ENCODE measurements at regions not wholly inside any gene's neighbourhood (a gene's known extent, or its start where the extent isn't known, plus 50 kb on each side); places are given as distances from the start of the nearest gene placed in this dataset.

DNA sequence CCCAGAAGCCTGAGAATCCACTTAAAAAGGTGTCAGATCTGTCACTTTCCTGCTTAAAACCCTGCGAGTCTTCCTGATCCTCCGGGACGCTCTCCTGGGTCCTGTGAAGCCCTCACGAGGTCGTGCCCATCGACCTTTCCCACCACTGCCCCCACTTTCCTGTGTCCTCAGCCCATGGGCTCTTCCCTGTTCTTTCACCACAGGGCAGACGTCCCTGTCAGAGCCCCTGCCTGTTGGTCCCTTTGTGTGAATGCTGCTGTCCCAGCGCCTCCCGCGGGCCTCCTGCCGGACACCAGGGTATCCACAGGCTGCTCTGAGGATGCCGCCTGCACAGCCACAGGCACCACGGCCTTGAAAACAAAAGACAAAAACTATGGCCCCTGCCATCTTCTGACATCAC is 125.6 kb downstream of the TMEM18 start:
- TF ChIP-seq POLR2AphosphoS5 (IDR thresholded peaks at IDR 0.05) (no peak), POLR2A (IDR thresholded peaks at IDR 0.05) (no peak), EP300 (IDR thresholded peaks at IDR 0.05) (no peak)
- TF ChIP-seq, protein P1, sequence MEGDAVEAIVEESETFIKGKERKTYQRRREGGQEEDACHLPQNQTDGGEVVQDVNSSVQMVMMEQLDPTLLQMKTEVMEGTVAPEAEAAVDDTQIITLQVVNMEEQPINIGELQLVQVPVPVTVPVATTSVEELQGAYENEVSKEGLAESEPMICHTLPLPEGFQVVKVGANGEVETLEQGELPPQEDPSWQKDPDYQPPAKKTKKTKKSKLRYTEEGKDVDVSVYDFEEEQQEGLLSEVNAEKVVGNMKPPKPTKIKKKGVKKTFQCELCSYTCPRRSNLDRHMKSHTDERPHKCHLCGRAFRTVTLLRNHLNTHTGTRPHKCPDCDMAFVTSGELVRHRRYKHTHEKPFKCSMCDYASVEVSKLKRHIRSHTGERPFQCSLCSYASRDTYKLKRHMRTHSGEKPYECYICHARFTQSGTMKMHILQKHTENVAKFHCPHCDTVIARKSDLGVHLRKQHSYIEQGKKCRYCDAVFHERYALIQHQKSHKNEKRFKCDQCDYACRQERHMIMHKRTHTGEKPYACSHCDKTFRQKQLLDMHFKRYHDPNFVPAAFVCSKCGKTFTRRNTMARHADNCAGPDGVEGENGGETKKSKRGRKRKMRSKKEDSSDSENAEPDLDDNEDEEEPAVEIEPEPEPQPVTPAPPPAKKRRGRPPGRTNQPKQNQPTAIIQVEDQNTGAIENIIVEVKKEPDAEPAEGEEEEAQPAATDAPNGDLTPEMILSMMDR (IDR thresholded peaks at IDR 0.05): no peak
- 81 to 82% methylated on average over 13 of the region's 13 CpGs for WGBS, 2 donors

DNA sequence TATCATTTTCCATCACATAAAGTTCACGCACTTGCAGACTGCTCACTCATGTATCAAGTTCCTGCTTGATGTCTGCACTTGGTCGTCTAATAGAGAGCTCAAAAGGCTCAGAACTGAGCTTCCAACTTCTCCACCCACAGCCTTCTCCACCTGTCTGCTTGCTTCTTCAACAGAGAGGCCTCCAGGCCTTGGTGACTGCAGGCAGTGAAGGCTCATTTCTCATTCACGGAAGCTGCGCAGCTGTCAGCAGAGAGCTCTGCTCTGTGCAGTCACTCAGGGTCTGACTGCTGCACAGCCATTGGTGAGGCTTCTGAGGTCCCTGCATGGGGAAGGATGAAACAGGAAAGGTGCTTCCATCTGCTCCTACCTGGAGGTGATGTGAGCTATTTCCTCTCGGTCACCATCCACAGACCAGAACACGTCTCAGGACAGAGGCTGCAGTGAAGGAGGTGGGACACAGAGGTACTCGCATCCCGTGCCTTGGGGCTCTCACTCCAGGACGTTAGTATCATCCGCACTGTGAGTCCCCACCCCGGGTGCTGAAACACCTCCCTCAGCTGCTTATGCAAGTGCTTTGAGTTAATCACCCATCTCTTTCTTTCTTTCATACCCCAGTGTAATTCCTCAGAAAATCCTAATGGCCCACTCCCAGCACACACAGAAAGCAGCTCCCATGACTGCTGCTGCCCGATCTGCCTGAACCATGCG is 126.2 kb downstream of the TMEM18 start:
- Histone ChIP-seq H3K4me3 (no peak overlapping the region), H3K36me3 (no peaks in the 10 kb centered on the region), H3K27ac (no peak overlapping the region), H3K9me3 (no peaks in the 10 kb centered on the region), H3K27me3 (no peaks in the 10 kb centered on the region), H3K4me1 (no peaks in the 10 kb centered on the region)
- no peak for DNase-seq
- intact Hi-C loops (cut with DNase I): no loop called here
- WGBS, 2 donors: 82 to 87% methylated on average over 13 of the region's 13 CpGs
- TF ChIP-seq POLR2A (IDR thresholded peaks at IDR 0.05) (no peak), EP300 (IDR thresholded peaks at IDR 0.05) (no peak), POLR2AphosphoS5 (IDR thresholded peaks at IDR 0.05) (no peak)
- TF ChIP-seq, protein P1 (IDR thresholded peaks at IDR 0.05): no peak

More for the DNA sequence above, 125.6 kb downstream of the TMEM18 start:
- no peak overlapping the region for H3K4me3 ChIP-seq
- no peaks in the 10 kb centered on the region for H3K4me1 ChIP-seq
- no peak overlapping the region for H3K27ac ChIP-seq
- no peaks in the 10 kb centered on the region for H3K27me3 ChIP-seq
- H3K36me3 ChIP-seq: no peaks in the 10 kb centered on the region
- no peaks in the 10 kb centered on the region for H3K9me3 ChIP-seq
- intact Hi-C loops (cut with DNase I): no loop called here
- DNase-seq: no peak

DNA sequence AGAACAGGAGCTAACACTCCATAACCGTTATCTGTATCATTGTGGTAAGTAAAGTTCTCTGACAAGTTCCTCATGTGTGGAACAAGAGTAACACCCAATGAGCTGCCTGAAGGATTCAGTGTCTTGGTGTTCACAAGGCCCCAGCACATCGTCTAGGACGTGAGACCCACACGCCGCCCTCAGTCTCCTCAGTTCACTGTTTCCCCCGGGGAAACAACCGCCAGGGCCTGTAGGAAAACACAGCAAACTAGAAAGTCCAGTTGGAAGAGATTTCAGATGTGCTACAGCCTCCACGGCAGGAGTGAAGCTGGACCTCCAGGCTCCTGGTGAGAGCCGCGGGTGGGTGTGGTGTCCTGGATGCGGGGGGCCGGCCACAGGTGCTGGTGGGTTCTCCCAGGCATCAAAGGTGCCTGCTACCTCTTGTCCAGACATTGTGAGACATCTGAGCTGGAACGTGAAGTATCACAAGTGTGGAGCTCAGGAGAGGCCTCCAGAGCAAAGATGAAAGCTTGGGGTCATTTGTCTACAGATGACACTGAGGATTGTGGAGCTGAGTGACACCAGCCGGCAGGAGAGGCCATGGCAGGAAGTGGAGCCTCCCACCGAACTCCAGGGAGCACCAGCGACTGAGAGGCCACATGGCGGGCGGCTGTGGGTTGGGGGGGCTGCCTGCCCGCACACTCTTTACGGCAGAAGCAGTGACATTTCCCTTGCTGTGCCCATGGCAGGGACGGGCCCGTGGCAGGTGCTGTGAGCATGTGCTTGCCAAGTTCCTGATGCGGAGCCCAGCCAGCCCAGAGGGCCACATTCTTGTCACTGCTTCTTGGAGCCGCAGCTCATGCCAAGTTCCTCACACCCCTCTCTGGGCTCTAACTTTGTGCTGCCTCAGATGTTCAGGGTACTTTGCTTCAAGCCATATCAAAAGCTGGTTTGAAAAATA is 131.2 kb downstream of the TMEM18 start:
- intact Hi-C loops (cut with DNase I): no loop called here
- 75 to 77% methylated on average over 24 of the region's 24 CpGs for WGBS, 2 donors
- no peaks in the 10 kb centered on the region for H3K4me1 ChIP-seq
- no peaks in the 10 kb centered on the region for H3K36me3 ChIP-seq
- no peak overlapping the region for H3K27ac ChIP-seq
- H3K9me3 ChIP-seq: no peaks in the 10 kb centered on the region
- H3K27me3 ChIP-seq: no peaks in the 10 kb centered on the region
- no peak for TF ChIP-seq POLR2A (IDR thresholded peaks at IDR 0.05)
- TF ChIP-seq, protein P1 (IDR thresholded peaks at IDR 0.05): no peak
- no peak for TF ChIP-seq EP300 (IDR thresholded peaks at IDR 0.05)
- TF ChIP-seq POLR2AphosphoS5 (IDR thresholded peaks at IDR 0.05): no peak
- no peak overlapping the region for H3K4me3 ChIP-seq
- DNase-seq: no peak

DNA sequence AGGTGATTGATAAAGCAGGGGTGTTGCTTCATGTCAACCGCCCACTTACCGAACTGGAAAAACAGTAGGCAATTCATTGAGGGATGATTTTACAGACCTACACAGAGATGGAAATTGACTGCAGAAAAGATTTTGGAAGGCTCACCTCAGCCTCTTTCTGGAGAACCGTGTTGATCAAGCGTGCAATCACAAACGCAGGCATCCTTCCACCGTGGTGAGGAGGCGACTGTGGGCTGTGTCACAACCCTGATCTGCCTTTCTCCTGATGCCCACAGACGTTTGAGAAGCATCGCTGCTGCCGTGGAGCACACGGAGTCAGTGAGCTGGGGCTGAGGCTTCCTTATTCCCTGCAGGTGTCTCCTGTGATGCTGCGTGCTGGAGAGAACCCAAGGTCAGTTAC is 132.0 kb downstream of the TMEM18 start:
- H3K27ac ChIP-seq: no peak overlapping the region
- TF ChIP-seq POLR2AphosphoS5 (IDR thresholded peaks at IDR 0.05): no peak
- TF ChIP-seq, protein P1 (IDR thresholded peaks at IDR 0.05): no peak
- no peak for TF ChIP-seq POLR2A (IDR thresholded peaks at IDR 0.05)
- TF ChIP-seq EP300 (IDR thresholded peaks at IDR 0.05): no peak

More for the DNA sequence above, 132.0 kb downstream of the TMEM18 start:
- DNase-seq: no peak
- intact Hi-C loops (cut with DNase I): no loop called here
- H3K4me1 ChIP-seq: no peaks in the 10 kb centered on the region
- no peaks in the 10 kb centered on the region for H3K27me3 ChIP-seq
- H3K36me3 ChIP-seq: no peaks in the 10 kb centered on the region
- WGBS, 2 donors: 85% methylated on average over 12 of the region's 12 CpGs
- H3K4me3 ChIP-seq: no peak overlapping the region
- H3K9me3 ChIP-seq: no peaks in the 10 kb centered on the region

Data from sigmoid colon (tissue), 6 donors.